Memory B cell (primary cell): ENCODE measurements at regions not wholly inside any gene's neighbourhood (a gene's known extent, or its start where the extent isn't known, plus 50 kb on each side); places are given as distances from the start of the nearest gene placed in this dataset.
A peak's percentile ranks its signal among the peaks of the same experiment; 100 is the strongest.
"Not testable (repeated sequence)": the region's sequence is repeated elsewhere in the genome, so short reads cannot be mapped to it uniquely, and the experiment has no call there.

ENCODE experiments used
- ATAC-seq: fragments of 150-1000 bp; cut with Tn5 transposase; 2 replicates; pipeline ENCODE4 v1.10.0; 2021; ENCODE audit warnings: low read depth, mild to moderate bottlenecking, moderate library complexity
- DNase-seq, 2 donors: peaks; one replicate each; pipeline ENCODE4 v3.0.0; 2022; ENCODE audit warnings: low spot score in 2 of 2
- H3K27ac Mint-ChIP-seq: one replicate; pipeline ENCODE4 v1.8.0; 2022; ENCODE audit warnings: mild to moderate bottlenecking, moderate library complexity, mixed read lengths
- H3K27me3 Mint-ChIP-seq: one replicate; pipeline ENCODE4 v1.8.0; 2022; ENCODE audit warnings: mixed read lengths
- H3K36me3 Mint-ChIP-seq: one replicate; pipeline ENCODE4 v1.8.0; 2022; ENCODE audit warnings: mild to moderate bottlenecking, mixed read lengths
- H3K4me1 Mint-ChIP-seq: one replicate; pipeline ENCODE4 v1.8.0; 2022; ENCODE audit warnings: mixed read lengths
- H3K4me3 Mint-ChIP-seq: one replicate; pipeline ENCODE4 v1.8.0; 2022; ENCODE audit warnings: mild to moderate bottlenecking, moderate library complexity, mixed read lengths
- H3K9me3 Mint-ChIP-seq: one replicate; pipeline ENCODE4 v1.8.0; 2022; ENCODE audit warnings: mixed read lengths

GRCh38 chr1:117753652-117754051 lies 147.8 kb downstream of the TENT5C start:
- Mint-ChIP-seq H3K4me3 (no peak overlapping the region), H3K27ac (no peak overlapping the region), H3K9me3 (no peaks in the 10 kb centered on the region), H3K27me3 (peaks cover 14% of the 10 kb centered on the region), H3K36me3 (no peaks in the 10 kb centered on the region), H3K4me1 (peaks cover 8% of the 10 kb centered on the region)
- no peak for ATAC-seq
- DNase-seq, result no peak

GRCh38 chr1:117754061-117754969 lies 148.5 kb downstream of the TENT5C start:
- ATAC-seq, result peak; percentile 21
- peaks cover 9% of the 10 kb centered on the region for H3K4me1 Mint-ChIP-seq
- peak; percentile 53 to 56 for DNase-seq
- H3K4me3 Mint-ChIP-seq, result no peak overlapping the region
- no peaks in the 10 kb centered on the region for H3K9me3 Mint-ChIP-seq
- no peaks in the 10 kb centered on the region for H3K36me3 Mint-ChIP-seq
- no peak overlapping the region for H3K27ac Mint-ChIP-seq
- peaks cover 14% of the 10 kb centered on the region for H3K27me3 Mint-ChIP-seq

- Mint-ChIP-seq H3K27ac (no peak overlapping the region), H3K4me1 (peaks cover 9% of the 10 kb centered on the region), H3K4me3 (no peak overlapping the region), H3K9me3 (no peaks in the 10 kb centered on the region), H3K27me3 (peaks cover 5% of the 10 kb centered on the region), H3K36me3 (no peaks in the 10 kb centered on the region)
- no peak for DNase-seq
- no peak for ATAC-seq
Measured at GRCh38 chr1:117757668-117758067, 151.8 kb downstream of the TENT5C start.

GRCh38 chr1:117758444-117759316 lies 152.8 kb downstream of the TENT5C start:
- Mint-ChIP-seq H3K27me3 (peaks cover 5% of the 10 kb centered on the region), H3K27ac (no peak overlapping the region), H3K4me1 (peaks cover 5% of the 10 kb centered on the region), H3K4me3 (peak overlapping the region; percentile 75), H3K36me3 (no peaks in the 10 kb centered on the region), H3K9me3 (no peaks in the 10 kb centered on the region)
- DNase-seq (peak; percentile 69 to 74), ATAC-seq (peak; percentile 92)

GRCh38 chr1:117759535-117759934 lies 153.7 kb downstream of the TENT5C start:
- H3K36me3 Mint-ChIP-seq, result no peaks in the 10 kb centered on the region
- peaks cover 1% of the 10 kb centered on the region for H3K9me3 Mint-ChIP-seq
- no peak for DNase-seq
- peaks cover 5% of the 10 kb centered on the region for H3K27me3 Mint-ChIP-seq
- peaks cover 5% of the 10 kb centered on the region for H3K4me1 Mint-ChIP-seq
- H3K4me3 Mint-ChIP-seq, result no peak overlapping the region
- ATAC-seq, result no peak
- no peak overlapping the region for H3K27ac Mint-ChIP-seq

GRCh38 chr1:117760069-117760468 lies 154.2 kb downstream of the TENT5C start:
- ATAC-seq, result no peak
- no peak overlapping the region for H3K4me3 Mint-ChIP-seq

GRCh38 chr1:117760485-117760884 lies 154.6 kb downstream of the TENT5C start:
- H3K9me3 Mint-ChIP-seq, result peaks cover 5% of the 10 kb centered on the region
- ATAC-seq, result no peak
- no peaks in the 10 kb centered on the region for H3K36me3 Mint-ChIP-seq
- peaks cover 5% of the 10 kb centered on the region for H3K27me3 Mint-ChIP-seq
- no peak overlapping the region for H3K4me3 Mint-ChIP-seq
- H3K27ac Mint-ChIP-seq, result no peak overlapping the region
- DNase-seq, result no peak
- peaks cover 5% of the 10 kb centered on the region for H3K4me1 Mint-ChIP-seq

More at GRCh38 chr1:117760069-117760468, 154.2 kb downstream of the TENT5C start:
- no peak for DNase-seq
- H3K36me3 Mint-ChIP-seq, result no peaks in the 10 kb centered on the region
- H3K9me3 Mint-ChIP-seq, result peaks cover 5% of the 10 kb centered on the region
- H3K27ac Mint-ChIP-seq, result no peak overlapping the region
- peaks cover 5% of the 10 kb centered on the region for H3K4me1 Mint-ChIP-seq
- H3K27me3 Mint-ChIP-seq, result peaks cover 5% of the 10 kb centered on the region

- not testable (repeated sequence) for ATAC-seq, DNase-seq, H3K4me3 Mint-ChIP-seq, H3K4me1 Mint-ChIP-seq, H3K27ac Mint-ChIP-seq
- peaks cover 26% of the 10 kb centered on the region for H3K9me3 Mint-ChIP-seq
- peaks cover 18% of the 10 kb centered on the region for H3K27me3 Mint-ChIP-seq
- peaks cover 16% of the 10 kb centered on the region for H3K36me3 Mint-ChIP-seq
Measured at GRCh38 chr1:117767756-117768155, 161.7 kb downstream of the GDAP2 start.

GRCh38 chr1:117770981-117771531 lies 158.4 kb downstream of the GDAP2 start:
- Mint-ChIP-seq H3K27ac (no peak overlapping the region), H3K9me3 (peaks cover 22% of the 10 kb centered on the region), H3K36me3 (peaks cover 16% of the 10 kb centered on the region), H3K4me1 (no peaks in the 10 kb centered on the region), H3K4me3 (no peak overlapping the region), H3K27me3 (peaks cover 21% of the 10 kb centered on the region)
- DNase-seq (no peak), ATAC-seq (no peak)

- no peak overlapping the region for H3K4me3 Mint-ChIP-seq
- H3K27ac Mint-ChIP-seq, result no peak overlapping the region
- peaks cover 5% of the 10 kb centered on the region for H3K27me3 Mint-ChIP-seq
- no peak for ATAC-seq
- DNase-seq, result no peak
- H3K4me1 Mint-ChIP-seq, result peaks cover under 1% of the 10 kb centered on the region
- H3K36me3 Mint-ChIP-seq, result peaks cover 3% of the 10 kb centered on the region
- no peaks in the 10 kb centered on the region for H3K9me3 Mint-ChIP-seq
Measured at GRCh38 chr1:117779364-117779763, 150.1 kb downstream of the GDAP2 start.

- Mint-ChIP-seq H3K27ac (no peak overlapping the region), H3K27me3 (peaks cover 3% of the 10 kb centered on the region), H3K9me3 (peaks cover 2% of the 10 kb centered on the region), H3K4me3 (no peak overlapping the region), H3K36me3 (peaks cover 5% of the 10 kb centered on the region), H3K4me1 (peaks cover 5% of the 10 kb centered on the region)
- ATAC-seq (no peak), DNase-seq (no peak)
Measured at GRCh38 chr1:117780687-117781475, 148.5 kb downstream of the GDAP2 start.

GRCh38 chr1:117782056-117782455 lies 147.4 kb downstream of the GDAP2 start:
- Mint-ChIP-seq H3K4me3 (no peak overlapping the region), H3K27ac (no peak overlapping the region), H3K36me3 (peaks cover 5% of the 10 kb centered on the region), H3K4me1 (peaks cover 5% of the 10 kb centered on the region), H3K27me3 (peaks cover 3% of the 10 kb centered on the region), H3K9me3 (peaks cover 2% of the 10 kb centered on the region)
- ATAC-seq (no peak), DNase-seq (no peak)

GRCh38 chr1:117783606-117784396 lies 145.6 kb downstream of the GDAP2 start:
- Mint-ChIP-seq H3K36me3 (peaks cover 2% of the 10 kb centered on the region), H3K27ac (no peak overlapping the region), H3K4me3 (no peak overlapping the region), H3K27me3 (peaks cover 3% of the 10 kb centered on the region), H3K4me1 (peaks cover 5% of the 10 kb centered on the region), H3K9me3 (peaks cover 2% of the 10 kb centered on the region)
- ATAC-seq (no peak), DNase-seq (no peak)
